T-cell (primary cell): ENCODE measurements at regions not wholly inside any gene's neighbourhood (a gene's known extent, or its start where the extent isn't known, plus 50 kb on each side); places are given as distances from the start of the nearest gene placed in this dataset.

Experiments
- ATAC-seq, 4 experiments: fragments of 200-7000 bp in 3 of 4; fragments of 150-1000 bp in 1 of 4; cut with Tn5 transposase; replicated peaks in 1 of 4; 1 replicate in 3 of 4; 2 replicates in 1 of 4; pipeline ENCODE4 v1.10.0; 2021; ENCODE audit warnings: moderate library complexity in 3 of 4, mild to moderate bottlenecking in 2 of 4, moderate number of reproducible peaks in 1 of 4
- CTCF ChIA-PET, 2 donors: fragments of 300-600 bp; sonication (Branson Sonifier 250); formaldehyde crosslinking; loops; one replicate each; lab custom pipeline; 2022; ENCODE audit warnings: antibody characterized with exemption in 2 of 2; lab: Charles Lee
- POLR2A ChIA-PET, 2 donors: fragments of 300-600 bp; sonication (Branson Sonifier 250); formaldehyde crosslinking; loops; one replicate each; lab custom pipeline; 2022; ENCODE audit warnings: antibody characterized with exemption in 2 of 2; lab: Charles Lee
- DNase-seq, 35 experiments: peaks; one replicate each; pipeline versions ENCODE4 v3.0.0 to v3.0.0-alpha.2; 2013 to 2023
- H3K27ac ChIP-seq: one replicate; pipeline ENCODE4 v1.5.1; 2013; ENCODE audit warnings: low read length
- H3K27me3 ChIP-seq, 2 experiments: replicated peaks in 1 of 2; 1 replicate in 1 of 2; 2 replicates in 1 of 2; pipeline versions ENCODE4 v1.6.1 to v1.7.0; 2013; ENCODE audit warnings: low read length in 1 of 2, mixed read lengths in 1 of 2; ENCODE audit not compliant: control insufficient read depth in 2 of 2, insufficient read depth in 2 of 2; ENCODE audit errors: extremely low read depth in 1 of 2
- H3K36me3 ChIP-seq, 2 donors: 1 replicate in 1 of 2; 2 replicates in 1 of 2; pipeline versions ENCODE4 v1.6.1 to v1.7.0; 2013; ENCODE audit warnings: low read length in 1 of 2; ENCODE audit not compliant: control insufficient read depth in 2 of 2, insufficient read depth in 1 of 2; ENCODE audit errors: extremely low read depth in 1 of 2
- H3K4me1 ChIP-seq, 2 experiments: 1 replicate in 1 of 2; 2 replicates in 1 of 2; pipeline versions ENCODE4 v1.6.1 to v1.7.0; 2013; ENCODE audit warnings: low read length in 2 of 2, mixed read lengths in 1 of 2; ENCODE audit not compliant: insufficient read depth in 2 of 2, control insufficient read depth in 1 of 2; ENCODE audit errors: extremely low read depth in 1 of 2
- H3K4me3 ChIP-seq, 2 donors: 1 replicate in 1 of 2; 2 replicates in 1 of 2; pipeline versions ENCODE4 v1.5.1 to v1.7.0; 2013; ENCODE audit warnings: mild to moderate bottlenecking in 2 of 2, low read length in 1 of 2, moderate library complexity in 1 of 2; ENCODE audit not compliant: control insufficient read depth in 1 of 2; ENCODE audit errors: extremely low read depth in 1 of 2
- H3K9me3 ChIP-seq: 2 replicates; pipeline ENCODE4 v1.7.0; 2013
- H3K27ac Mint-ChIP-seq, 2 donors: one replicate each; pipeline ENCODE4 v1.8.0; 2020 to 2021; ENCODE audit warnings: mild to moderate bottlenecking in 2 of 2, mixed read lengths in 2 of 2
- H3K27me3 Mint-ChIP-seq, 2 donors: one replicate each; pipeline ENCODE4 v1.8.0; 2021 to 2022; ENCODE audit warnings: mixed read lengths in 2 of 2
- H3K36me3 Mint-ChIP-seq: one replicate; pipeline ENCODE4 v1.8.0; 2021; ENCODE audit warnings: mixed read lengths
- H3K4me1 Mint-ChIP-seq, 3 donors: one replicate each; pipeline ENCODE4 v1.8.0; 2020 to 2022; ENCODE audit warnings: mixed read lengths in 3 of 3, mild to moderate bottlenecking in 1 of 3
- H3K4me3 Mint-ChIP-seq, 3 donors: one replicate each; pipeline ENCODE4 v1.8.0; 2020 to 2022; ENCODE audit warnings: mild to moderate bottlenecking in 3 of 3, mixed read lengths in 3 of 3, moderate library complexity in 3 of 3
- H3K9me3 Mint-ChIP-seq, 3 donors: one replicate each; pipeline ENCODE4 v1.8.0; 2020 to 2022; ENCODE audit warnings: mixed read lengths in 3 of 3
- WGBS: methylation state at CpG from one replicate; pipeline ENCODE4 v1.1.5; 2013; ENCODE audit warnings: missing lambda C conversion rate; ENCODE audit not compliant: insufficient coverage; 5-methylcytosine and 5-hydroxymethylcytosine counted together

DNA sequence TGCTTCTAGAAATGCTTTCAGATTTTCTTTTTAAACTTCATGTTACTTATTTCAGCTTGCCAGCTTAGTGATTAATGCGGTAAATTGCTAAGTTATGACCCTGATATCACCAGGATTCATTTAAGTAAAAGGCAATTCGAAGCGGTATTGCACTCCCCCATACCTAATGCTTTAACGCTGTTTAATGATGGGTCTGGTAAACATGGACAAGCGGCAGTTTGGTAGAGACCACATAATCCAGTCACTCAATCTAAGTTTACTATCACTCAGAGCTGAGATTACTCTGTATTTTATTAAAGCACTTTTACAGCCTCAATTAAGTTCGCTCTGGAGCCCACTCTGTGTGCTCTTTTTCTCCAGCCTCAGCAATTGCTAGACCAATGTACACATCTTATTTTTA lies 118.2 kb upstream of the SCN7A start:
- no peak overlapping the region for H3K27ac Mint-ChIP-seq
- peaks cover 3 to 21% (median 14%) of the 10 kb centered on the region in 3 donors for H3K4me1 Mint-ChIP-seq
- Histone ChIP-seq H3K9me3 (no peaks in the 10 kb centered on the region), H3K36me3 (no peaks in the 10 kb centered on the region), H3K4me1 (peaks cover 0 to 3% of the 10 kb centered on the region in 2 experiments), H3K27me3 (peaks cover 0 to 8% of the 10 kb centered on the region in 2 experiments), H3K27ac (no peak overlapping the region), H3K4me3 (no peak overlapping the region)
- H3K27me3 Mint-ChIP-seq = peaks cover 4 to 8% of the 10 kb centered on the region in 2 donors
- WGBS = 100% methylated on average over 3 of the region's 6 CpGs
- H3K4me3 Mint-ChIP-seq = no peak overlapping the region
- no peak for DNase-seq
- no peaks in the 10 kb centered on the region for H3K36me3 Mint-ChIP-seq
- ATAC-seq = no peak
- H3K9me3 Mint-ChIP-seq = peaks cover 0 to 7% (median 0%) of the 10 kb centered on the region in 3 donors
- ChIA-PET CTCF (interaction anchor here in 1 of 2 donors (0.6 to 1.3 kb wide), 3 partner anchors 17 to 71 kb away, joined by 3 to 4 read pairs (median 3); no protein-coding TSS in a partner anchor), POLR2A (no interaction called here)

DNA sequence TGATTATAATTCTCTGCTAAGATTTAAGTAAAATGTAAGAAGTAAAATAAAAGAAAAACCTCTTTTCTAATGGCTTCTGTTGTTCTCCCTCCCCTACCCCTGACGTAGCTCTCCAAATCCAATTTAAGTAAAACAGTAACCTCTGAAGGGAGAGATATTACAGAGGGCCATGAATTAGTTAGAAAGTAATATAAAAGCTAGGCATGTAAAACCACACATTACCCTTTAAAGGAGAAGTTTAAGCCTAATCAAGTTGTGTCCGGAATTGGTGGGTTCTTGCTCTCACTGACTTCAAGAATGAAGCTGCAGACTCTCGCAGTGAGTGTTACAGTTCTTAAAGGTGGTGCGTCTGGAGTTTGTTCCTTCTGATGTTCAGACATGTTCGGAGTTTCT lies 116.9 kb upstream of the SCN7A start:
- no peak for DNase-seq
- H3K4me1 Mint-ChIP-seq = peaks cover 3 to 21% (median 14%) of the 10 kb centered on the region in 3 donors
- Histone ChIP-seq H3K36me3 (no peaks in the 10 kb centered on the region), H3K9me3 (no peaks in the 10 kb centered on the region), H3K4me1 (peaks cover 0 to 3% of the 10 kb centered on the region in 2 experiments), H3K4me3 (peak overlapping the region in 1 of 2 donors; percentile 54), H3K27ac (no peak overlapping the region), H3K27me3 (peaks cover 0 to 8% of the 10 kb centered on the region in 2 experiments)
- CTCF ChIA-PET = interaction anchor here in 1 of 2 donors (1.3 kb wide), 1 partner anchor 18 kb away, joined by 4 read pairs; no protein-coding TSS in a partner anchor
- H3K4me3 Mint-ChIP-seq = peak overlapping the region in 2 of 3 donors; percentile 48 to 76
- H3K9me3 Mint-ChIP-seq = peaks cover 0 to 4% (median 0%) of the 10 kb centered on the region in 3 donors
- no peak for ATAC-seq
- no peaks in the 10 kb centered on the region for H3K36me3 Mint-ChIP-seq
- H3K27ac Mint-ChIP-seq = no peak overlapping the region
- POLR2A ChIA-PET = no interaction called here
- peaks cover 4 to 10% of the 10 kb centered on the region in 2 donors for H3K27me3 Mint-ChIP-seq
- 40% methylated on average over 4 of the region's 5 CpGs for WGBS

- H3K4me3 Mint-ChIP-seq = peak overlapping the region; percentile 25 to 76 (median 48)
- peaks cover 0 to 4% (median 0%) of the 10 kb centered on the region in 3 donors for H3K9me3 Mint-ChIP-seq
- ChIA-PET CTCF (interaction anchor here in 1 of 2 donors (0.7 kb wide), 1 partner anchor 14 kb away, joined by 3 read pairs; no protein-coding TSS in a partner anchor), POLR2A (no interaction called here)
- Histone ChIP-seq H3K27me3 (peaks cover 0 to 8% of the 10 kb centered on the region in 2 experiments), H3K4me3 (peak overlapping the region in 1 of 2 donors; percentile 54), H3K36me3 (no peaks in the 10 kb centered on the region), H3K9me3 (no peaks in the 10 kb centered on the region), H3K4me1 (peaks cover 0 to 3% of the 10 kb centered on the region in 2 experiments), H3K27ac (no peak overlapping the region)
- H3K27me3 Mint-ChIP-seq = peaks cover 4 to 10% of the 10 kb centered on the region in 2 donors
- no peaks in the 10 kb centered on the region for H3K36me3 Mint-ChIP-seq
- DNase-seq (peak in 1 of 35 experiments; percentile 3), ATAC-seq (peak in 2 of 4 experiments; percentile 23 to 52)
- no peak overlapping the region for H3K27ac Mint-ChIP-seq
- 28% methylated on average over 19 of the region's 28 CpGs for WGBS
- H3K4me1 Mint-ChIP-seq = peaks cover 3 to 21% (median 14%) of the 10 kb centered on the region in 3 donors
Measured at GRCh38 chr2:166610180-166610912, 116.3 kb upstream of the SCN7A start.

DNA sequence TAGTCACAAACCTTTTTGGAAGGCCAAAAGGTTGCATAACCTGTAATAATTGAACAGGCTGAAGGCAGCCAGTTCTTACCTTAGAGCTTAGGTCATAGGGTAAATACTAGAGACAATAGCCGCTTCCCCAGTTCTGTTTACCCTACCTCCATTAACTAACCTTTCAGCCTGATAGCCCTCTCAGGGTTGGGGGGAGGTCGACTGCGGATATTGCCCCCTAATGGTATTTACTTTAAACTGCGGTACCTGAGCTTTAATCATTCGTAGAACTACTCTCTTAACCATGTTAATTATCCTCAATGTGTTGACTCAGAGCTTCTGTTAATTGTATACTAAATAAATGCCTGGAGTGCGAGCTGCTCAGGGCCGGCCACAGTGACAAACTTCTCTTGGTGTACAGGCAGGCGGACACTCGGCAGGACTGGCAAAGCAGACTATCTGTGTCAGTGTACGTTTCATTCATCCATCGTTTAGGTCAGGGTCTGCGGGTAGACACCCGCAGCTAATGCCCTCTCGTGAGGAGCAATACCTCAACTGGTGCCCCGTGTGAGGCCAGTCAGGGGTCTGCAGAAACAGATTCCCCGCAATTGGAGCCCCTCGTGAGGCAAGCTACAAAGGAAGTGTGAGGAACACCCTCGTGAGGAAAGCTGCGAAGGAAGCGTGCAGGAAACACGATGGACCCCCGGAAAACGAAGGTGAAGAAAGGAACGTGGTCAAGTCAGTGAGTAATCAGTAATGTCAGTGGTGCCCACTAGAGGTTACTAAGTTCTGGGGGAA lies 115.3 kb upstream of the SCN7A start:
- Histone ChIP-seq H3K4me1 (peaks cover 0 to 3% of the 10 kb centered on the region in 2 experiments), H3K9me3 (no peaks in the 10 kb centered on the region), H3K27me3 (peaks cover 0 to 8% of the 10 kb centered on the region in 2 experiments), H3K4me3 (no peak overlapping the region), H3K27ac (no peak overlapping the region), H3K36me3 (no peaks in the 10 kb centered on the region)
- Mint-ChIP-seq H3K27me3 (peaks cover 4 to 10% of the 10 kb centered on the region in 2 donors), H3K27ac (no peak overlapping the region), H3K4me1 (peaks cover 3 to 21% (median 14%) of the 10 kb centered on the region in 3 donors), H3K9me3 (peaks cover 0 to 7% (median 0%) of the 10 kb centered on the region in 3 donors), H3K4me3 (peak overlapping the region in 1 of 3 donors; percentile 76), H3K36me3 (no peaks in the 10 kb centered on the region)
- ChIA-PET POLR2A (no interaction called here), CTCF (no interaction called here)
- WGBS = 74% methylated on average over 19 of the region's 24 CpGs
- no peak for ATAC-seq
- no peak for DNase-seq

GRCh38 chr2:166607880-166608279 lies 113.8 kb upstream of the SCN7A start:
- H3K36me3 ChIP-seq = no peaks in the 10 kb centered on the region
- no peak overlapping the region for H3K4me3 ChIP-seq
- H3K27ac ChIP-seq = no peak overlapping the region
- ChIA-PET POLR2A (no interaction called here), CTCF (no interaction called here)
- no peak overlapping the region for H3K4me3 Mint-ChIP-seq
- H3K9me3 ChIP-seq = no peaks in the 10 kb centered on the region
- H3K36me3 Mint-ChIP-seq = no peaks in the 10 kb centered on the region
- no CpG with 5 or more reads among the region's 2 CpGs for WGBS
- H3K27ac Mint-ChIP-seq = no peak overlapping the region
- peaks cover 3 to 21% (median 14%) of the 10 kb centered on the region in 3 donors for H3K4me1 Mint-ChIP-seq
- H3K27me3 Mint-ChIP-seq = peaks cover 4 to 10% of the 10 kb centered on the region in 2 donors
- DNase-seq (no peak), ATAC-seq (no peak)
- H3K9me3 Mint-ChIP-seq = peaks cover 0 to 4% (median 0%) of the 10 kb centered on the region in 3 donors
- H3K4me1 ChIP-seq = peaks cover 0 to 3% of the 10 kb centered on the region in 2 experiments
- H3K27me3 ChIP-seq = peaks cover 0 to 8% of the 10 kb centered on the region in 2 experiments

DNA sequence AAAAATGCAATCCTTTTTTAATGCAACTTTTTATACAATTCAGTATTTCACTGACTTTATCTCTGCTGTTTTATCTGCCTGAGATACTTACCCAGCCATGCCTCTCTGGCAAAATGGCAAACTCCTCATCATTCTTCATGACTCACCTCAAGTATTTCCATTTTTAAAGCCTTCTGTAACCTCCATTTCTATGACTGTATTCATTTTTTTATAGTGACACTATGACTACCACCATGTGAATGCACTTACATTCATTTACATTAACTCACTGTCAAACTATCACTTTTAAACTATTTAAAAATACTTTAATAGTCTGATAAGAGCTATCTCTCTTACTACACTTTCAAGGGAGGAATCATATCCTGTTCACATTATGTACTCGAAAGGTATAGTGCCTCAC lies 99.4 kb upstream of the SCN7A start:
- Histone ChIP-seq H3K4me1 (no peaks in the 10 kb centered on the region), H3K9me3 (no peaks in the 10 kb centered on the region), H3K27me3 (no peaks in the 10 kb centered on the region), H3K27ac (no peak overlapping the region), H3K36me3 (no peaks in the 10 kb centered on the region), H3K4me3 (no peak overlapping the region)
- POLR2A ChIA-PET = no interaction called here
- H3K4me1 Mint-ChIP-seq = no peaks in the 10 kb centered on the region
- no peaks in the 10 kb centered on the region for H3K36me3 Mint-ChIP-seq
- no peak overlapping the region for H3K4me3 Mint-ChIP-seq
- CTCF ChIA-PET = no interaction called here
- H3K27ac Mint-ChIP-seq = no peak overlapping the region
- WGBS = no CpG with 5 or more reads among the region's 1 CpG
- peaks cover 3 to 12% (median 4%) of the 10 kb centered on the region in 3 donors for H3K9me3 Mint-ChIP-seq
- H3K27me3 Mint-ChIP-seq = no peaks in the 10 kb centered on the region
- no peak for ATAC-seq
- no peak for DNase-seq
